ENCODE measurements at regions not wholly inside any gene's neighbourhood (a gene's known extent, or its start where the extent isn't known, plus 50 kb on each side); places are given as distances from the start of the nearest gene placed in this dataset.

- DNase-seq (ENCODE audit: low spot score) = peak; percentile 19
- Histone ChIP-seq H3K4me3 (ENCODE audit: low read depth in 1 of 3, low read length in 3 of 3) (no peak overlapping the region), H3K27me3 (ENCODE audit: control insufficient read depth in 4 of 4, insufficient read depth in 4 of 4, low read length in 3 of 4) (peaks cover 0 to 2% (median 0%) of the 10 kb centered on the region in 4 donors), H3K9me3 (ENCODE audit: control insufficient read depth in 4 of 4, low read length in 3 of 4) (no peaks in the 10 kb centered on the region), H3K9ac (ENCODE audit: low read depth in 1 of 2, low read length in 2 of 2) (no peak overlapping the region), H3K4me1 (ENCODE audit: control insufficient read depth in 4 of 4, insufficient read depth in 4 of 4, low read length in 3 of 4) (no peaks in the 10 kb centered on the region), H3K36me3 (ENCODE audit: control insufficient read depth in 4 of 4, insufficient read depth in 3 of 4, low read depth in 1 of 4, low read length in 3 of 4) (no peaks in the 10 kb centered on the region), H3K27ac (ENCODE audit: low read depth in 1 of 2, low read length in 2 of 2) (no peak overlapping the region)
- WGBS = 86% methylated on average over 4 of the region's 4 CpGs
- no peak for TF ChIP-seq CTCF (IDR thresholded peaks at IDR 0.05; ENCODE audit: low read depth, low read length, missing input control)
- TF ChIP-seq REST (IDR thresholded peaks at IDR 0.05) = no peak
- TF ChIP-seq FOXA1 (IDR thresholded peaks at IDR 0.05) = no peak
- TF ChIP-seq GABPA (IDR thresholded peaks at IDR 0.05 in 1 of 2, conservative IDR thresholded peaks at IDR 0.05 in 1 of 2) = no peak
- TF ChIP-seq NR2F2 (IDR thresholded peaks at IDR 0.05) = no peak
- TF ChIP-seq RAD21 (IDR thresholded peaks at IDR 0.05) = no peak
- TF ChIP-seq EGR1 (IDR thresholded peaks at IDR 0.05; ENCODE audit: low read depth in 2 of 2) = no peak
- no peak for TF ChIP-seq HNF4G (IDR thresholded peaks at IDR 0.05)
- no peak for TF ChIP-seq SP1 (IDR thresholded peaks at IDR 0.05)
- TF ChIP-seq ZBTB33 (IDR thresholded peaks at IDR 0.05) = no peak
- TF ChIP-seq RXRA (IDR thresholded peaks at IDR 0.05) = no peak
Observed at GRCh38 chr6:110048221-110048875, 70.2 kb downstream of the GPR6 start.

GRCh38 chr6:110049696-110050439 lies 71.8 kb downstream of the GPR6 start:
- Histone ChIP-seq H3K36me3 (ENCODE audit: control insufficient read depth in 4 of 4, insufficient read depth in 3 of 4, low read depth in 1 of 4, low read length in 3 of 4) (no peaks in the 10 kb centered on the region), H3K4me3 (ENCODE audit: low read depth in 1 of 3, low read length in 3 of 3) (no peak overlapping the region), H3K9ac (ENCODE audit: low read depth in 1 of 2, low read length in 2 of 2) (no peak overlapping the region), H3K4me1 (ENCODE audit: control insufficient read depth in 4 of 4, insufficient read depth in 4 of 4, low read length in 3 of 4) (no peaks in the 10 kb centered on the region), H3K9me3 (ENCODE audit: control insufficient read depth in 4 of 4, low read length in 3 of 4) (no peaks in the 10 kb centered on the region), H3K27ac (ENCODE audit: low read depth in 1 of 2, low read length in 2 of 2) (no peak overlapping the region), H3K27me3 (ENCODE audit: control insufficient read depth in 4 of 4, insufficient read depth in 4 of 4, low read length in 3 of 4) (peaks cover 0 to 2% (median 0%) of the 10 kb centered on the region in 4 donors)
- WGBS = 70% methylated on average over 11 of the region's 11 CpGs
- no peak for DNase-seq (ENCODE audit: low spot score)
- TF ChIP-seq YY1 (IDR thresholded peaks at IDR 0.05) = no peak
- no peak for TF ChIP-seq MAX (IDR thresholded peaks at IDR 0.05)
- TF ChIP-seq GABPA (IDR thresholded peaks at IDR 0.05 in 1 of 2, conservative IDR thresholded peaks at IDR 0.05 in 1 of 2) = no peak

All from liver (tissue), 8 donors.